Erythroblast (primary cell): ENCODE measurements at regions not wholly inside any gene's neighbourhood (a gene's known extent, or its start where the extent isn't known, plus 50 kb on each side); places are given as distances from the start of the nearest gene placed in this dataset.

Experiments
- GATA1 ChIP-seq: IDR thresholded peaks from 2 replicates; pipeline ENCODE4 v1.6.1; 2011; ENCODE audit warnings: low read depth, mild to moderate bottlenecking, control low read depth, low read length, moderate library complexity
- POLR2A ChIP-seq: IDR thresholded peaks from 2 replicates; pipeline ENCODE4 v1.6.1; 2011; ENCODE audit warnings: mild to moderate bottlenecking, low read length

DNA sequence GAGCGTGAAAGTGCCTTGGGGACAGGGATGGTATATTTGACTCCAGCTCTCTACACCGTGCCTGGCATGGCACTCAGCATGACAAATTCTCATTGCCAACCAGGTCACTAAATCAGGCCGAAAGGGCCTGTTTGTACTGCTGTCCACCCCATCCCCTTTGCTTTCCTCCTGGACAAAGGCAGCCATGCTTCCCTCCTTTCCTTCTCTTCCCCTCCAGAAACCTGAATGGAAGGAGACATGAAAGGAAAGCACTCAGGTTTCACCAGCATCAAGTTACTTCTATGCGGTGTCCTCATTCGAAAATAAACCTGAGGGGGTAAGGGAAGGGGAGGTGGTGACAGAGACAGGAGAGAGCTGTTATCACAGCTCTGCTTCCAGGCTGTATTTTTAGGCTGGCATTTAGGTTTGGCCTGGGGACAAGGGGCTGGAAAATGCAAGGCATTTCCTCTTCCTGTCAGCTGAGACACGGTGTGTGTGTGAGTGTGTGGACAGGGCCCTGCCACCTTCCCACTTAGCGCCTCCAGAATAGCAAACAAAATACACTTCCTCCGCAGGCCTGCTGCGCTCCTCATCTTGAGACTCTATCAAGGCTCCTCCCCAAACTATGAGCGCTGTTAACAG is 79.9 kb upstream of the COL13A1 start:
- TF ChIP-seq POLR2A (no peak), GATA1 (no peak)
